ENCODE measurements at regions not wholly inside any gene's neighbourhood (a gene's known extent, or its start where the extent isn't known, plus 50 kb on each side); places are given as distances from the start of the nearest gene placed in this dataset.
"Not testable (repeated sequence)": the region's sequence is repeated elsewhere in the genome, so short reads cannot be mapped to it uniquely, and the experiment has no call there.

DNA sequence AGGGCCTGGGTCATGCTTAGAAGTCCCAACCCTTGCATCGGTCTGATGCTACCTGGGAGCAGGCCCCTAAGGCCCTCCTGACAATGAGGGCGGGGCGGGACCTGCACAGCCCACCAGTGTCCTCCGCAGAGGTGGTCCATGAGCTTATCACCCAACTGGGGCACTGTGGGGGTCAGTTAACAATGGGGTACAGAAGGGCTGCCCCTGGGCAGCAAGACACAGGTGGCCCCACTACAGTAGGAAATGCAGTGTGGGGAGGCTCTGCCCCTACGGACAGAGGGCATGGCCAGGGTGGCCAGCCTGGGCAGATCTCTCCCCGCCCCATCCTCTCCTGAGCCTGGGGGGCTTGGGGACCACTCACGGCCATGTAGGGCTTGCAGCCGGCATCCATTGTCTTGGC is 90.7 kb downstream of the KCNJ18 start:
- TF ChIP-seq CTCF (IDR thresholded peaks at IDR 0.05; ENCODE audit: low read depth, low read length, missing input control); SP1 (IDR thresholded peaks at IDR 0.05); YY1 (IDR thresholded peaks at IDR 0.05); ATF3 (IDR thresholded peaks at IDR 0.05); RAD21 (IDR thresholded peaks at IDR 0.05); MAX (IDR thresholded peaks at IDR 0.05); RXRA (IDR thresholded peaks at IDR 0.05): not testable (repeated sequence)
- TF ChIP-seq, protein P1, sequence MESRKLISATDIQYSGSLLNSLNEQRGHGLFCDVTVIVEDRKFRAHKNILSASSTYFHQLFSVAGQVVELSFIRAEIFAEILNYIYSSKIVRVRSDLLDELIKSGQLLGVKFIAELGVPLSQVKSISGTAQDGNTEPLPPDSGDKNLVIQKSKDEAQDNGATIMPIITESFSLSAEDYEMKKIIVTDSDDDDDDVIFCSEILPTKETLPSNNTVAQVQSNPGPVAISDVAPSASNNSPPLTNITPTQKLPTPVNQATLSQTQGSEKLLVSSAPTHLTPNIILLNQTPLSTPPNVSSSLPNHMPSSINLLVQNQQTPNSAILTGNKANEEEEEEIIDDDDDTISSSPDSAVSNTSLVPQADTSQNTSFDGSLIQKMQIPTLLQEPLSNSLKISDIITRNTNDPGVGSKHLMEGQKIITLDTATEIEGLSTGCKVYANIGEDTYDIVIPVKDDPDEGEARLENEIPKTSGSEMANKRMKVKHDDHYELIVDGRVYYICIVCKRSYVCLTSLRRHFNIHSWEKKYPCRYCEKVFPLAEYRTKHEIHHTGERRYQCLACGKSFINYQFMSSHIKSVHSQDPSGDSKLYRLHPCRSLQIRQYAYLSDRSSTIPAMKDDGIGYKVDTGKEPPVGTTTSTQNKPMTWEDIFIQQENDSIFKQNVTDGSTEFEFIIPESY (IDR thresholded peaks at IDR 0.05): not testable (repeated sequence)
- TF ChIP-seq, protein P2, sequence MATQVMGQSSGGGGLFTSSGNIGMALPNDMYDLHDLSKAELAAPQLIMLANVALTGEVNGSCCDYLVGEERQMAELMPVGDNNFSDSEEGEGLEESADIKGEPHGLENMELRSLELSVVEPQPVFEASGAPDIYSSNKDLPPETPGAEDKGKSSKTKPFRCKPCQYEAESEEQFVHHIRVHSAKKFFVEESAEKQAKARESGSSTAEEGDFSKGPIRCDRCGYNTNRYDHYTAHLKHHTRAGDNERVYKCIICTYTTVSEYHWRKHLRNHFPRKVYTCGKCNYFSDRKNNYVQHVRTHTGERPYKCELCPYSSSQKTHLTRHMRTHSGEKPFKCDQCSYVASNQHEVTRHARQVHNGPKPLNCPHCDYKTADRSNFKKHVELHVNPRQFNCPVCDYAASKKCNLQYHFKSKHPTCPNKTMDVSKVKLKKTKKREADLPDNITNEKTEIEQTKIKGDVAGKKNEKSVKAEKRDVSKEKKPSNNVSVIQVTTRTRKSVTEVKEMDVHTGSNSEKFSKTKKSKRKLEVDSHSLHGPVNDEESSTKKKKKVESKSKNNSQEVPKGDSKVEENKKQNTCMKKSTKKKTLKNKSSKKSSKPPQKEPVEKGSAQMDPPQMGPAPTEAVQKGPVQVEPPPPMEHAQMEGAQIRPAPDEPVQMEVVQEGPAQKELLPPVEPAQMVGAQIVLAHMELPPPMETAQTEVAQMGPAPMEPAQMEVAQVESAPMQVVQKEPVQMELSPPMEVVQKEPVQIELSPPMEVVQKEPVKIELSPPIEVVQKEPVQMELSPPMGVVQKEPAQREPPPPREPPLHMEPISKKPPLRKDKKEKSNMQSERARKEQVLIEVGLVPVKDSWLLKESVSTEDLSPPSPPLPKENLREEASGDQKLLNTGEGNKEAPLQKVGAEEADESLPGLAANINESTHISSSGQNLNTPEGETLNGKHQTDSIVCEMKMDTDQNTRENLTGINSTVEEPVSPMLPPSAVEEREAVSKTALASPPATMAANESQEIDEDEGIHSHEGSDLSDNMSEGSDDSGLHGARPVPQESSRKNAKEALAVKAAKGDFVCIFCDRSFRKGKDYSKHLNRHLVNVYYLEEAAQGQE (IDR thresholded peaks at IDR 0.05): not testable (repeated sequence)

Data from liver (tissue), 3 donors.